H1 (cell line): ENCODE measurements at regions not wholly inside any gene's neighbourhood (a gene's known extent, or its start where the extent isn't known, plus 50 kb on each side); places are given as distances from the start of the nearest gene placed in this dataset.
"Not testable (repeated sequence)": the region's sequence is repeated elsewhere in the genome, so short reads cannot be mapped to it uniquely, and the experiment has no call there.

Experiments used
- CTCF ChIA-PET: fragments of 300-600 bp; sonication (Branson Sonifier 250); formaldehyde crosslinking; loops from one replicate; lab custom pipeline; 2021; ENCODE audit not compliant: partially characterized antibody; lab: Charles Lee
- POLR2A ChIA-PET: fragments of 300-600 bp; sonication (Branson Sonifier 250); formaldehyde crosslinking; loops from one replicate; lab custom pipeline; 2021; ENCODE audit warnings: inconsistent platforms; ENCODE audit not compliant: partially characterized antibody; lab: Charles Lee
- DNase-seq, 2 experiments: peaks; one replicate each; pipeline versions ENCODE4 v3.0.0 to v3.0.0-alpha.2; 2010 to 2022; ENCODE audit warnings: low spot score in 2 of 2, low read depth in 1 of 2, mixed read lengths in 1 of 2
- FAIRE-seq: peaks from 2 replicates; lab custom pipeline; 2011; peaks lifted over from hg19 to GRCh38; lab: Jason Lieb, UNC
- H2AFZ ChIP-seq: 2 replicates; pipeline ENCODE4 v1.8.1; 2012; ENCODE audit warnings: low read length, inconsistent platforms
- H2AK5ac ChIP-seq: 2 replicates; pipeline ENCODE4 v1.6.1; 2013; ENCODE audit warnings: low read depth, low read length
- H2BK120ac ChIP-seq: replicated peaks from 2 replicates; pipeline ENCODE3; 2013; ENCODE audit warnings: low read depth, low read length, inconsistent platforms
- H2BK12ac ChIP-seq: 2 replicates; pipeline ENCODE4 v1.6.1; 2013; ENCODE audit warnings: low read depth, low read length
- H2BK15ac ChIP-seq: 2 replicates; pipeline ENCODE4 v1.6.1; 2013; ENCODE audit warnings: low read length
- H2BK20ac ChIP-seq: 2 replicates; pipeline ENCODE4 v1.6.1; 2013; ENCODE audit warnings: low read length
- H2BK5ac ChIP-seq: 2 replicates; pipeline ENCODE4 v1.6.1; 2013; ENCODE audit warnings: low read depth, low read length
- H3K14ac ChIP-seq: 2 replicates; pipeline ENCODE4 v1.6.1; 2013; ENCODE audit warnings: inconsistent platforms; ENCODE audit not compliant: insufficient read length
- H3K18ac ChIP-seq: 2 replicates; pipeline ENCODE4 v1.6.1; 2013; ENCODE audit warnings: low read length; ENCODE audit errors: extremely low read depth
- H3K23ac ChIP-seq: 2 replicates; pipeline ENCODE4 v1.6.1; 2013; ENCODE audit warnings: inconsistent platforms; ENCODE audit not compliant: insufficient read length
- H3K23me2 ChIP-seq: 2 replicates; pipeline ENCODE4 v1.6.1; 2013; ENCODE audit warnings: low read depth, low read length
- H3K27ac ChIP-seq: 2 replicates; pipeline ENCODE4 v1.6.1; 2011; ENCODE audit warnings: low read depth, low read length, inconsistent platforms
- H3K27me3 ChIP-seq, 4 experiments: replicated peaks in 1 of 4; 1 replicate in 1 of 4; 2 replicates in 3 of 4; pipeline versions ENCODE4 v1.6.1 to v1.8.1; 2011 to 2013; ENCODE audit warnings: low read length in 3 of 4, mild to moderate bottlenecking in 3 of 4, inconsistent platforms in 2 of 4, mixed read lengths in 2 of 4, moderate library complexity in 1 of 4; ENCODE audit not compliant: control insufficient read depth in 3 of 4, insufficient read depth in 3 of 4; ENCODE audit errors: extremely low read depth in 1 of 4
- H3K36me3 ChIP-seq, 4 experiments: 2 replicates each; pipeline versions ENCODE4 v1.6.1 to v1.8.1; 2011 to 2013; ENCODE audit warnings: mild to moderate bottlenecking in 4 of 4, low read length in 3 of 4, moderate library complexity in 2 of 4, control low read depth in 1 of 4, inconsistent platforms in 1 of 4; ENCODE audit not compliant: insufficient read depth in 4 of 4, control insufficient read depth in 2 of 4
- H3K4ac ChIP-seq: replicated peaks from 2 replicates; pipeline ENCODE3; 2013; ENCODE audit warnings: low read length, low read depth, mixed read lengths, inconsistent platforms; ENCODE audit not compliant: insufficient read length
- H3K4me1 ChIP-seq, 4 experiments: replicated peaks in 1 of 4; 1 replicate in 1 of 4; 2 replicates in 3 of 4; pipeline versions ENCODE4 v1.6.1 to v1.8.1; 2011 to 2013; ENCODE audit warnings: low read length in 3 of 4, inconsistent platforms in 2 of 4, mixed read lengths in 1 of 4; ENCODE audit not compliant: insufficient read depth in 4 of 4, control insufficient read depth in 3 of 4
- H3K4me2 ChIP-seq, 2 experiments: 2 replicates each; pipeline versions ENCODE4 v1.6.1 to v1.8.1; 2011 to 2013; ENCODE audit warnings: low read depth in 2 of 2, low read length in 2 of 2, control low read depth in 1 of 2, inconsistent platforms in 1 of 2, mild to moderate bottlenecking in 1 of 2; ENCODE audit not compliant: insufficient read depth in 1 of 2
- H3K4me3 ChIP-seq, 4 experiments: fragments of 200-600, 300-600 bp in 1 of 4; sonication (generic), shearing (Covaris generic), sonication (Bioruptor Twin) in 1 of 4; 2 replicates each; pipeline versions ENCODE4 v1.5.1 to v1.8.1; 2011 to 2016; ENCODE audit warnings: low read length in 4 of 4, low read depth in 3 of 4, control low read depth in 2 of 4, inconsistent platforms in 2 of 4, mild to moderate bottlenecking in 2 of 4, mixed read lengths in 1 of 4, moderate library complexity in 1 of 4; ENCODE audit not compliant: insufficient read depth in 2 of 4; ENCODE audit errors: extremely low read depth in 1 of 4
- H3K56ac ChIP-seq: replicated peaks from 2 replicates; pipeline ENCODE3; 2013; ENCODE audit warnings: low read depth, mild to moderate bottlenecking, mixed read lengths, low read length, inconsistent platforms; ENCODE audit not compliant: insufficient read length
- H3K79me1 ChIP-seq: 2 replicates; pipeline ENCODE4 v1.6.1; 2013; ENCODE audit warnings: low read depth, low read length, control low read depth
- H3K79me2 ChIP-seq, 2 experiments: 2 replicates each; pipeline versions ENCODE4 v1.6.1 to v1.8.1; 2012 to 2013; ENCODE audit warnings: low read length in 2 of 2, mild to moderate bottlenecking in 2 of 2, inconsistent platforms in 1 of 2; ENCODE audit not compliant: insufficient read depth in 2 of 2, control insufficient read depth in 1 of 2
- H3K9ac ChIP-seq, 4 experiments: replicated peaks in 1 of 4; 1 replicate in 1 of 4; 2 replicates in 3 of 4; pipeline versions ENCODE4 v1.6.1 to v1.8.1; 2011 to 2013; ENCODE audit warnings: low read depth in 3 of 4, low read length in 3 of 4, control low read depth in 2 of 4, mild to moderate bottlenecking in 2 of 4, moderate library complexity in 2 of 4, inconsistent platforms in 1 of 4; ENCODE audit errors: extremely low read depth in 1 of 4
- H3K9me3 ChIP-seq, 2 experiments: 2 replicates each; pipeline versions ENCODE4 v1.6.1 to v1.8.1; 2012 to 2013; ENCODE audit warnings: mild to moderate bottlenecking in 2 of 2, moderate library complexity in 2 of 2, control low read depth in 1 of 2, inconsistent platforms in 1 of 2, low read depth in 1 of 2, low read length in 1 of 2, mixed read lengths in 1 of 2; ENCODE audit not compliant: insufficient read depth in 2 of 2
- H4K20me1 ChIP-seq, 2 experiments: replicated peaks in 1 of 2; 2 replicates each; pipeline versions ENCODE3 to v1.8.1; 2011 to 2013; ENCODE audit warnings: inconsistent platforms in 2 of 2, low read length in 2 of 2, mild to moderate bottlenecking in 1 of 2; ENCODE audit not compliant: insufficient read depth in 2 of 2, control insufficient read depth in 1 of 2
- H4K5ac ChIP-seq: 2 replicates; pipeline ENCODE4 v1.6.1; 2013; ENCODE audit warnings: low read length, low read depth, mixed read lengths, inconsistent platforms; ENCODE audit not compliant: insufficient read length
- H4K8ac ChIP-seq: 2 replicates; pipeline ENCODE4 v1.8.0; 2013; ENCODE audit warnings: mild to moderate bottlenecking, moderate library complexity, low read length, inconsistent platforms; ENCODE audit not compliant: insufficient read depth; ENCODE audit errors: extremely low read depth
- H4K91ac ChIP-seq: replicated peaks from 2 replicates; pipeline ENCODE3; 2013; ENCODE audit warnings: low read length, mixed read lengths, inconsistent platforms; ENCODE audit not compliant: insufficient read length
- WGBS, 2 experiments: shearing (Covaris generic) in 1 of 2; methylation state at CpG; one replicate each; pipeline versions ENCODE4 v1.1.6 to v1.1.7; 2013 to 2015; ENCODE audit warnings: low lambda C conversion rate in 2 of 2, mixed read lengths in 2 of 2, inconsistent platforms in 1 of 2, low coverage in 1 of 2, missing lambda C conversion rate in 1 of 2; ENCODE audit not compliant: insufficient replicate concordance in 2 of 2, insufficient coverage in 1 of 2, insufficient read length in 1 of 2; ENCODE audit errors: extremely low coverage in 1 of 2, missing lambda C conversion rate in 1 of 2; 5-methylcytosine and 5-hydroxymethylcytosine counted together

DNA sequence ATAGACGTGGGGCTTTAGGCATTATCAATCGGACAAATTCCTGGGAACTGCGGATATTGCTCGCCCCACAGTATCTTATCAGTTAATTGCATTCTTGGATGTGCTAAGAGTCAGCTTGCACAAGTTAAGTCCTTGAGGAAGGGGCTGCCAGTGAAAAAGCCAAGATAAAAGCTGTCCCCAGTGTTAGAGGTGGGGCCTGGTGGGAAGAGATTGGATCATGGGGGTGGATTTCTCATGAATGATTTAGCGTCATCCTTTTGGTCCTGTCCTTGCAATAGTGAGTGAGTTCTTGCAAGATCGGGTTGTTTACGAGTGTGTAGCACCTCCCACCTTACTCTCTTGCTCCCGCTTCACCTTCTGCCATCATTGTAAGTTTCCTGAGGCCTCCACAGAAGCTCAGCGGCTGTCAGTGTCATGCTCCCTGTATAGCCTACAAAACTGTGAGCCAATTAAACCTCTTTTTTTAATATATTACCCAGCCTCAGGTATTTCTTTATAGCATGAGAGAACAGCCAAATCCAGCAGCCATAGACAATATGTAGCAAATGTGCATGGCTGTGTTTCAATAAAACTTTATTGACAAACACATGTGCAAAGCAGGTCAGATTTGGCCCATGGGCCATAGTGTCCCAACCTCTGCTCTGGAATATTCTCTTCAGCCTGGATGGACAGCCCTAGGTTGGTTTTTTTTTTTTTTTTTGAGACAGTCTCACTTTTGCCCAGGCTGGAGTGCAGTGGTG is 189.2 kb downstream of the OTOP1 start:
- H3K27me3 ChIP-seq, H3K9ac ChIP-seq, H3K4me1 ChIP-seq, H2AFZ ChIP-seq, H4K20me1 ChIP-seq, H4K91ac ChIP-seq, H3K27ac ChIP-seq, H3K4ac ChIP-seq, H3K23ac ChIP-seq, H3K79me2 ChIP-seq, H2BK120ac ChIP-seq, H3K23me2 ChIP-seq, H4K5ac ChIP-seq, H3K56ac ChIP-seq, FAIRE-seq, H3K4me3 ChIP-seq, H4K8ac ChIP-seq, H2BK5ac ChIP-seq, H2BK20ac ChIP-seq, H3K9me3 ChIP-seq, H2BK15ac ChIP-seq, H2AK5ac ChIP-seq, H3K4me2 ChIP-seq, H2BK12ac ChIP-seq, H3K79me1 ChIP-seq, H3K14ac ChIP-seq, DNase-seq, H3K18ac ChIP-seq: not testable (repeated sequence)
- ChIA-PET CTCF (interaction anchor here (0.7 kb wide), 1 partner anchor 299 kb away, joined by 3 read pairs; no protein-coding TSS in a partner anchor), POLR2A (interaction anchor here (0.7 kb wide), 1 partner anchor 126 kb away, joined by 3 read pairs; no protein-coding TSS in a partner anchor)
- 94% methylated on average over 9 of the region's 9 CpGs; no CpG with 5 or more reads in 1 of the 2 experiments for WGBS, 2 experiments
- peaks cover 0 to 20% (median 5%) of the 10 kb centered on the region in 4 experiments; a peak in 2 of 8 replicates for H3K36me3 ChIP-seq
